Esophagus muscularis mucosa (tissue), 4 donors: ENCODE measurements at regions not wholly inside any gene's neighbourhood (a gene's known extent, or its start where the extent isn't known, plus 50 kb on each side); places are given as distances from the start of the nearest gene placed in this dataset.

Experiments used
- CTCF ChIP-seq, 3 experiments: fragments of 200-600 bp in 2 of 3; fragments of 450-650 bp in 1 of 3; sonication (generic) in 2 of 3; IDR thresholded peaks; one replicate each; pipeline ENCODE4 v1.5.1; 2017 to 2019; ENCODE audit warnings: antibody characterized with exemption in 3 of 3, mild to moderate bottlenecking in 2 of 3, moderate library complexity in 1 of 3
- EP300 ChIP-seq: sonication (generic); formaldehyde crosslinking; IDR thresholded peaks from one replicate; pipeline ENCODE4 v1.6.1; 2017; ENCODE audit warnings: antibody characterized with exemption
- POLR2A ChIP-seq: fragments of 450-650 bp; IDR thresholded peaks from one replicate; pipeline ENCODE4 v1.6.1; 2017; ENCODE audit warnings: antibody characterized with exemption, moderate library complexity, mild to moderate bottlenecking, low read depth
- POLR2AphosphoS5 ChIP-seq, 2 donors: sonication (generic); formaldehyde crosslinking; IDR thresholded peaks; one replicate each; pipeline ENCODE4 v1.6.1; 2017; ENCODE audit warnings: antibody characterized with exemption in 2 of 2

GRCh38 chr10:78749200-78749599 is 319.6 kb upstream of the ZMIZ1 start:
- TF ChIP-seq POLR2AphosphoS5 (IDR thresholded peaks at IDR 0.05), result no peak
- TF ChIP-seq CTCF (IDR thresholded peaks at IDR 0.05), result no peak
- TF ChIP-seq EP300, result no peak
- no peak for TF ChIP-seq POLR2A
